GM23248 (cell line): ENCODE measurements at regions not wholly inside any gene's neighbourhood (a gene's known extent, or its start where the extent isn't known, plus 50 kb on each side); places are given as distances from the start of the nearest gene placed in this dataset.

ENCODE experiments used
- EZH2 ChIP-seq: fragments of 200-600 bp; sonication (generic); IDR thresholded peaks from 2 replicates; pipeline ENCODE4 v1.6.1; 2018; ENCODE audit warnings: antibody characterized with exemption, mild to moderate bottlenecking; ENCODE audit not compliant: insufficient read depth, poor library complexity, severe bottlenecking
- EZH2phosphoT487 ChIP-seq: fragments of 200-600 bp; sonication (generic); IDR thresholded peaks from 2 replicates; pipeline ENCODE4 v1.6.1; 2018; ENCODE audit warnings: antibody characterized with exemption, moderate library complexity, mild to moderate bottlenecking, low read depth; ENCODE audit not compliant: insufficient read depth

DNA sequence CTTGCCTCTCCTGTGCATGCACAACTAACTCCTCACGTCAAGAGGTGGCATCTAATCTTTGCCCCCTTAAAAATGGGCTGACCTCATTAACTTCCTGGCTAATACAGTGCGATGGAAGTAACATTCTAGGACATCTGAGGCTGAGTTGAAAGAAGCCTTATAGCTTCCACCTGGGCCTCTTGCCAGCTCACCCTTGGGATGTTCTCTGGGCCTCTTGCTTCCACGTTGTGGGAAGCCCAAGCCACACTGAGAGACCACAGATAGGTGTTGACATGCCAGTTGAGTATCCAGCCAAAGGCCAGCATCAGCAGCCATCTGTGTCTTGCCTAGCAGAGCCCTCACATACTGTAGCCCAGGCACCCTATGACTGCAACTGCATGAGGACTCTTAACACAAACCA, 60.8 kb upstream of the GDF10 start:
- TF ChIP-seq EZH2 (no peak), EZH2phosphoT487 (no peak)
